NCI-H2081 treated with DMSO at 0.1 percent for 48 hours (cell line): ENCODE measurements at regions not wholly inside any gene's neighbourhood (a gene's known extent, or its start where the extent isn't known, plus 50 kb on each side); places are given as distances from the start of the nearest gene placed in this dataset.

Experiments
- DNase-seq: peaks from one replicate; lab custom pipeline; 2025; lab: John Stamatoyannopoulos, UW

DNA sequence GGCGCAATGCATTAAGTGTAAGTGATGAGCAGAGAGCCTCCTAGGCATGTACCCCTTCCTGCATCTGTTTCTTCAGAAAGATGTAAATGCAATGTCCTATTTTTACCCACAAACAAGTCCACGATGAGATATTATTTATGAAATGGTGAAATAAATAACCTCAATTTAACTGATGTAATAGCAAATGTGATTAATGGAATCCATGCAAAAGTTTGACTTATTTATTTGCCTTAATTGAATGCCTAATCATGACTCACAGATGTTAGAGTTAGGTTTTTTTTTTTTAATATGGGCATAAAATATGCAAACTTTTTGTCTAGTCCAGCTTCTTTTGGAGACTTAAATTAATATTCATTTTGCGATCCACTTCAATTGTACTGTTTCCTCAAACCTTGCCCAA is 67.7 kb upstream of the ITGA4 start:
- no peak for DNase-seq

- DNase-seq = peak; percentile 68
Observed at GRCh38 chr2:181393472-181393871, 63.7 kb upstream of the ITGA4 start.

GRCh38 chr2:181394741-181395437 is 62.3 kb upstream of the ITGA4 start:
- no peak for DNase-seq

GRCh38 chr2:181395851-181396250 is 61.3 kb upstream of the ITGA4 start:
- no peak for DNase-seq

DNA sequence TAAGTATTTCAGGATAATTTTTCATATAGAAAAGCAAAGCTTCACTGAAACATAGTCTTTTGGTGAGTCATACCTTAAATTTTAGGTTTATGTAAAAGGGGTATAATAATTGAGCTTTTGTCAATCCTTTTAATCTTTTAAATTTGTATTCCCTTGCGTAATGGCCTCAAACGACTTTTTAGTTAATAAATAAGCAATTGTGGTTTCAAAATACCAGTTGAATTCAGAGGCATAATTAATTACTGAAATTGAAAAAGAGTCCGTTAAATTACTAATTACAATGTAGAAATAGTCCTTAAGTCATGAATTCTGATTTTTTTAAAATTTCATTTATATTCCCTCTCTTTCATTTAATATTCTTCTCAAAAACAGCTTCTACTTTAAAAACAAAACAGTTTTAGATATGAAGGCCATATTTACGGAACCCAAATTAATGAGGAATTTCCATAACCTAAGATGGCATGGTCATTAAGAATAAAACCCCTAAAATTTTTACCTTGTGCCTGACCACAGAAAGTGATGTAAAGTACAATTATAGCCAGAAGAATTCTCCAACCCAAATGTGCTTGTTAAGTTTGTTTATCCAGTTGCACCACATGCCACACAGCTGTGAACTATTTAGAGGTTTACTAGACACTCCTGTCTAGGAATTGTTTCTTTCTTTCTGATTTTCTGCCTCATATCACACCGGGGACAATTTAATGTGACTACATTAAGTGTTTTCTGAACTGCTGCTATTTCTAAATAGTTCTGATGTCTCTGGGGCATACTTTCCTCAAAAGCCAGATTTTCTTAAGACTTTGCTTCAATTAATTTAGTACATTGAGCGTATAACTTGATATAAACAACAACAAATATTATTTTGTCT is 60.7 kb upstream of the ITGA4 start:
- DNase-seq = no peak

DNA sequence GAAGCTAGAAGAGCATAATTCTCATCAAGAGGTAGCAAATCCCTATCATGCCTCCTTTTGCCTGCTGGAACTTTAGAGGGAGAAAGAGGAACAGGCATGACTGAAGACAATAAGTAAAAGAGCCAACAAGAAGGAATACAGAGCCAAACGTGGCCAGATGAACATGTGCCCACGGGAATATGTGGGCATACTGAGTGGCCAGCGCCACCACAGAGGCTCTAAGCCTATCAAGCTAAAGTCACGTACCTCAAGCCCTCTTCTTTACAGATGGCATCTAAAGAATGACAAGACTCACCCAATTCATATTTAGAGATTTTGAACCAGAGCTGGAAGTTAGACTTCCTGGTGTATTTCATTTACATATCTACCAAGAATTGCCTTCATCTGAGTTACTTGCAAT is 59.9 kb upstream of the ITGA4 start:
- no peak for DNase-seq

- no peak for DNase-seq
Observed at GRCh38 chr2:181398000-181398399, 59.2 kb upstream of the ITGA4 start.

DNA sequence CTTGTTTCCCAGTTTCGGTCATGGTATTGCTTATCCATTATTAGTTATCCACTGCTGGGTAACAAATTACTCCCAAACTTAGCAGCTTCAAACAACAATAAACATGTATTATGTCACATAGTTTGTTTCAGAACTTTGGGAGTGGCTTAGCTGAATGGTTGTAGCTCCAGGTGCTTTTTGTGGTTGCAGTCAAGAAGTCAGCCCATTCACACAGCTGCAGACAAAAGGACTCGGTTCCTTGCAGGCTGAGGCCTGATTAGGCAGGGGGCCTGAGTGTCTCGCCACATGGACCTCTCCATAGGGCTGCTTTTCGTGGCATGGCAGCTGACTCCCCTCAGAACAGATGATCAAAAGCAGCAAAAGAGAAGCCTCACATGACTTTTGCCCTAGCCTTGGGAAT is 58.2 kb upstream of the ITGA4 start:
- DNase-seq = no peak

GRCh38 chr2:181404472-181404871 is 52.7 kb upstream of the ITGA4 start:
- no peak for DNase-seq

GRCh38 chr2:181407171-181407570 is 50.0 kb upstream of the ITGA4 start:
- no peak for DNase-seq
